Stimulated activated naive CD8-positive, alpha-beta T cell treated with anti-CD3 and anti-CD28 coated beads, Interleukin-15, Interleukin-2, amounts not matched to agents 100 U/mL and 50 U/mL, for 24 hours (primary cell): ENCODE measurements at regions not wholly inside any gene's neighbourhood (a gene's known extent, or its start where the extent isn't known, plus 50 kb on each side); places are given as distances from the start of the nearest gene placed in this dataset.
A peak's percentile ranks its signal among the peaks of the same experiment; 100 is the strongest.

Experiments
- ATAC-seq: fragments of 150-1000 bp; cut with Tn5 transposase; one replicate; pipeline ENCODE4 v1.10.0; 2021
- DNase-seq: peaks from one replicate; pipeline ENCODE4 v3.0.0; 2021

DNA sequence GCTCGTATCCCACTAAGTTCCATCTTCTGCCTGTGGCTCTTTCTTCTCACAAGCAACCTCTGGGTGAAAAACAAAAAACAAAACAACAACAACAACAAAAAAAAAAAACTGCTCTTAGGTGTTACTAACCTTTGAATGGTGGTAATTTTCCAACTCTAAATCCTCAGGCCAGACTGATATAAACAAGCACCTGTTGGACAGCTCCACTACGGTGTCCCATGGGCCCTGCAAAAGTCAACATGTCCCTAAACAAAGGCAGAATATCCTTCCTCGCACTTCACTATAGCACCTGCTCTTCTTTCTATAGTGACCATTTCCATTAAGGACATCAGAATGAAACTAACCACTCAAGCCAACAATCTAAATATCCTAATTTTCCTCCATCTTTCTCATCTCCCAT lies 54.6 kb upstream of the PARM1 start:
- DNase-seq, result no peak
- ATAC-seq, result no peak

GRCh38 chr4:74875451-74875850 lies 57.5 kb upstream of the PARM1 start:
- DNase-seq (no peak), ATAC-seq (no peak)

GRCh38 chr4:74874753-74875367 lies 58.1 kb upstream of the PARM1 start:
- peak; percentile 5 for DNase-seq

DNA sequence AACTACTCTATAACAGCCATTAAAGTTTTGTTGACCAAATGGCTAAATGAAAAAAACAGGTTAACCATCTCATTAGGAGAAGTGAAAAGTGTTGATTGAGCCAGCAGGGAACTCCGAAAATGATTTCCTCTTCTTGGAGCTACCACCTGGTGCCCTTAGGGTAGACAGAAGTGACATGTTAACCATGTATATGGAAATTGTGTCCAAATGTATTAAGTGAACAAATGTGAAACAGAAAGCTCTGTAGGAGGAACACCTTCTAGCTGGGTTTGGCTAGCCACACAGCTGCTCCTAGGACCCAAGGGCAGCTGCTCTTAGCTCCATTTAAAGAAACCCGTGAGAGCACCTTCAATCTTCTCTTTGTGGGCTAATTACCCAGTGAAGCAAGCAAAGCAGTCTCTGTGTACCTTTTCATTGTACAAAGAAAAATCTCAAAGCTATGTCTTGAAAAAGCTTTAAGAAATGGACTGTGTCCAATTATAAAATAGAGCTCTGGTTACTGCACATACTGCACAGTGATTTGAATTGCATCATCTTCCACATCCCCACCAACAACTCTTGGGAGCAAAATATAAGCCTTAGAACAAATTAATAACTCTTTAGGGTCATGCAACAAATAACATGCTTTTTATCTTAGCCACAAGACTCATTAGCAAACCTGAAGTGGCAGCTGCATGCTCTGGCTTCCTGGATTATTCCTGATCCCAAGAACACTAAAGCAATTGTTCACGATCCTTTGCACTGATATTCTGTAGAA lies 59.2 kb upstream of the PARM1 start:
- no peak for ATAC-seq
- DNase-seq, result no peak

More at GRCh38 chr4:74874753-74875367, 58.1 kb upstream of the PARM1 start:
- no peak for ATAC-seq

- DNase-seq, result no peak
- no peak for ATAC-seq
Measured at GRCh38 chr4:74858921-74859562, 64.7 kb upstream of the BTC start.

DNA sequence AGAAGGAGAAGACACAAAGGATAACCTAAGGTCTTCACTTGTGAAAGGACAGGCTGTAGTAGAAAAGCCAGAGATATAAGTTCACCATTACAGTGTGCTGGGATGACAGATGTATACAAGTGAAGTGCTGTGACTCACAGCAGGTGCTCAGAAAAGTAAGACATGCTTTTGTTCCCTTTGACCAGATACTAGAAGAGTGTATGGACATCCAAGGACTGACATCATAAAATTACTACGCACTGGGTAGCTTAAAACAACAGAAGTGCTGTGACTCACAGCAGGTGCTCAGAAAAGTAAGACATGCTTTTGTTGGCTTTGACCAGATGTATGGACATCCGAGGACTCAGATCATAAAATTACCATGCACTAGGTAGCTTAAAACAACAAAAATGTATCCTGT lies 61.6 kb upstream of the BTC start:
- no peak for ATAC-seq
- DNase-seq, result no peak

GRCh38 chr4:74848774-74849173 lies 54.5 kb upstream of the BTC start:
- no peak for DNase-seq
- no peak for ATAC-seq

DNA sequence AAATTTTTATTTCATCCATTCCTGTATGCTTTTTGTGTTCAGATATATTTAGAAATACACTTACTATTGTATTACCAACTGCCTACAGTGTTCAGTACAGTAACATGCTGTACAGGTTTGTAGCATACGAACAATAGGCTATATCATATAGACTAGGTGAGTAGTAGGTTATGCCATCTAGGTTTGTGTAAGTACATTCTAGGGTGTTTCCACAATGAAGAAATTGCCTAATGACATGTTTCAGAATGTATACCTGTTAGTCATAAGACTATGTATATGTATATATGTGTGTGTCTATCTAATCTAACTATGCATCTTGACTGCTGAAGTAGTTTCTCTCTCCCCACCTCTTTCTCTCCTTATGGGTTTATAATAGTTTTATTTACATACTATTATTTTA lies 51.5 kb upstream of the BTC start:
- DNase-seq (no peak), ATAC-seq (no peak)
